GM23338 (cell line): ENCODE measurements at regions not wholly inside any gene's neighbourhood (a gene's known extent, or its start where the extent isn't known, plus 50 kb on each side); places are given as distances from the start of the nearest gene placed in this dataset.

Experiments used
- ATAC-seq: fragments of 200-7000 bp; cut with Tn5 transposase; 3 replicates; pipeline ENCODE4 v1.9.1; 2020
- DNase-seq: peaks from one replicate; pipeline ENCODE4 v3.0.0-alpha.2; 2015; ENCODE audit warnings: low spot score
- H2AFZ ChIP-seq: fragments of 200-600 bp; sonication (generic); 2 replicates; pipeline ENCODE4 v1.8.0; 2016; ENCODE audit warnings: antibody characterized with exemption, mild to moderate bottlenecking, moderate library complexity
- H3F3A ChIP-seq: fragments of 200-600 bp; sonication (generic); replicated peaks from 2 replicates; pipeline ENCODE4 v1.8.0; 2017; ENCODE audit warnings: antibody characterized with exemption, mixed run types, low read depth
- H3K27ac ChIP-seq: fragments of 200-600 bp; sonication (generic); 2 replicates; pipeline ENCODE4 v1.6.1; 2016; ENCODE audit warnings: low read depth
- H3K27me3 ChIP-seq: fragments of 200-600 bp; sonication (generic); 2 replicates; pipeline ENCODE4 v1.8.0; 2016; ENCODE audit warnings: mild to moderate bottlenecking, mixed run types, moderate library complexity; ENCODE audit not compliant: insufficient read depth
- H3K36me3 ChIP-seq: fragments of 200-600 bp; sonication (generic); 2 replicates; pipeline ENCODE4 v1.8.0; 2016; ENCODE audit warnings: mild to moderate bottlenecking; ENCODE audit not compliant: insufficient read depth
- H3K4me1 ChIP-seq: fragments of 200-600 bp; sonication (generic); 2 replicates; pipeline ENCODE4 v1.8.0; 2016; ENCODE audit warnings: mild to moderate bottlenecking, moderate library complexity; ENCODE audit not compliant: insufficient read depth
- H3K4me2 ChIP-seq: fragments of 200-600 bp; sonication (generic); 2 replicates; pipeline ENCODE4 v1.7.1; 2017; ENCODE audit warnings: mixed run types
- H3K4me3 ChIP-seq: fragments of 200-600 bp; sonication (generic); 2 replicates; pipeline ENCODE4 v1.6.1; 2016; ENCODE audit warnings: mixed run types
- H3K79me2 ChIP-seq: fragments of 200-600 bp; sonication (generic); replicated peaks from 2 replicates; pipeline ENCODE4 v1.8.0; 2017; ENCODE audit warnings: mild to moderate bottlenecking; ENCODE audit not compliant: insufficient read depth
- H3K9me2 ChIP-seq: fragments of 200-600 bp; sonication (generic); 2 replicates; pipeline ENCODE4 v1.8.0; 2017; ENCODE audit not compliant: insufficient read depth
- H4K20me1 ChIP-seq: fragments of 200-600 bp; sonication (generic); replicated peaks from 2 replicates; pipeline ENCODE4 v1.8.0; 2017; ENCODE audit warnings: mild to moderate bottlenecking; ENCODE audit not compliant: insufficient read depth
- H3K27ac Mint-ChIP-seq: 2 replicates; pipeline ENCODE4 v1.8.0; 2020; ENCODE audit warnings: inconsistent platforms, mild to moderate bottlenecking, moderate library complexity, mixed read lengths
- H3K27me3 Mint-ChIP-seq: 3 replicates; pipeline ENCODE4 v1.8.0; 2022; ENCODE audit warnings: low read depth, mild to moderate bottlenecking, moderate library complexity, mixed read lengths, inconsistent platforms; ENCODE audit not compliant: insufficient read depth, poor library complexity
- H3K36me3 Mint-ChIP-seq: 3 replicates; pipeline ENCODE4 v1.8.0; 2021; ENCODE audit warnings: low read depth, mild to moderate bottlenecking, inconsistent platforms, moderate library complexity, mixed read lengths
- H3K4me1 Mint-ChIP-seq: 3 replicates; pipeline ENCODE4 v1.8.0; 2020; ENCODE audit warnings: mild to moderate bottlenecking, inconsistent platforms, mixed read lengths
- H3K4me3 Mint-ChIP-seq: 3 replicates; pipeline ENCODE4 v1.8.0; 2021; ENCODE audit warnings: moderate library complexity, mild to moderate bottlenecking, inconsistent platforms, mixed read lengths
- H3K9me3 Mint-ChIP-seq: 3 replicates; pipeline ENCODE4 v1.8.0; 2020; ENCODE audit warnings: moderate library complexity, mild to moderate bottlenecking, inconsistent platforms, mixed read lengths
- CREB1 ChIP-seq: fragments of 250-450 bp; sonication (Bioruptor Pico); IDR thresholded peaks from 2 replicates; pipeline ENCODE4 v1.5.0; 2020; ENCODE audit warnings: low read depth, mild to moderate bottlenecking, moderate library complexity
- EZH2 ChIP-seq: fragments of 200-600 bp; sonication (generic); IDR thresholded peaks from one replicate; pipeline ENCODE4 v1.8.0; 2017; ENCODE audit warnings: antibody characterized with exemption, mild to moderate bottlenecking, low read depth; ENCODE audit not compliant: unreplicated experiment
- EZH2phosphoT487 ChIP-seq: fragments of 200-600 bp; sonication (generic); IDR thresholded peaks from one replicate; pipeline ENCODE4 v1.8.1; 2018; ENCODE audit warnings: antibody characterized with exemption; ENCODE audit not compliant: unreplicated experiment
- JUNB ChIP-seq: IDR thresholded peaks from one replicate; pipeline ENCODE4 v1.6.1; 2016; ENCODE audit warnings: antibody characterized with exemption; ENCODE audit not compliant: unreplicated experiment
- NANOG ChIP-seq: IDR thresholded peaks from 2 replicates; pipeline ENCODE4 v1.6.1; 2016; ENCODE audit warnings: antibody characterized with exemption, borderline replicate concordance
- POLR2AphosphoS5 ChIP-seq: IDR thresholded peaks from 2 replicates; pipeline ENCODE4 v1.6.1; 2016; ENCODE audit warnings: antibody characterized with exemption, low read depth
- STAT1 ChIP-seq: IDR thresholded peaks from one replicate; pipeline ENCODE4 v1.6.1; 2016; ENCODE audit warnings: antibody characterized with exemption; ENCODE audit not compliant: unreplicated experiment
- ZNF114 ChIP-seq: fragments of 250-450 bp; sonication (Bioruptor Pico); IDR thresholded peaks from 2 replicates; pipeline ENCODE4 v1.5.0; 2020; ENCODE audit warnings: mild to moderate bottlenecking, moderate library complexity
- ZNF331 ChIP-seq: fragments of 250-450 bp; sonication (Bioruptor Pico); IDR thresholded peaks from 2 replicates; pipeline ENCODE4 v1.5.0; 2020; ENCODE audit warnings: low read depth, mild to moderate bottlenecking, moderate library complexity
- TF ChIP-seq, protein P1 (sequence below): IDR thresholded peaks from one replicate; pipeline ENCODE4 v1.6.1; 2018; ENCODE audit warnings: antibody characterized with exemption; ENCODE audit not compliant: unreplicated experiment
- TF ChIP-seq, protein P2 (sequence below): IDR thresholded peaks from 2 replicates; pipeline ENCODE4 v1.6.1; 2016; ENCODE audit warnings: antibody characterized with exemption
- TF ChIP-seq, protein P3 (sequence below): fragments of 250-450 bp; sonication (Bioruptor Pico); IDR thresholded peaks from 2 replicates; pipeline ENCODE4 v1.5.0; 2020; ENCODE audit warnings: mild to moderate bottlenecking, moderate library complexity
- TF ChIP-seq, protein P4 (sequence below), 2 experiments: fragments of 200-600 bp in 1 of 2; sonication (generic) in 1 of 2; conservative IDR thresholded peaks; 2 replicates each; pipeline versions ENCODE4 v1.5.1 to v1.6.1; 2016 to 2017; ENCODE audit warnings: antibody characterized with exemption in 2 of 2, low read depth in 2 of 2, mild to moderate bottlenecking in 2 of 2, moderate library complexity in 1 of 2

DNA sequence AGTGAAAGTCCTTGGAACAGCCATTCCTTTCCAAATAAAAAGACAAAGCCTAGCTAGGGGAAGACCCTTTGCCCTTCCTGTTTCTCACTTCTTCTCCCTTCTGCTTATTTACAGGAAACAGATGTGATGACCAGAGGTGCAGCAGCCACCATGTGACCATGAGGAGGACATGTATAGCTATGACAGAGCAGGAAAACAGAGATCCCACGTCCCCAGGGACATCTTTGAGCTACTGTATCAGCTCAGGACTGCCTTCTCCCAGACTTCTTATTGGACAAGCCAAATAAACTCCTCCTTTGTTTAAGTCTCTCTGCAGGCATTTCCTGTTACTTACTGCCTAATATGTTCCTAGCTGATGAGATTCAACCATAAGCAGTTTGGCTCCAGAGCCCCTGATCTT is 133.1 kb upstream of the MLN start:
- Histone ChIP-seq H3K4me3 (no peak overlapping the region), H4K20me1 (no peaks in the 10 kb centered on the region; the same call in 1 of the 2 replicates), H3F3A (no peaks in the 10 kb centered on the region), H2AFZ (no peak overlapping the region), H3K79me2 (no peaks in the 10 kb centered on the region), H3K9me2 (no peaks in the 10 kb centered on the region), H3K4me2 (no peak overlapping the region), H3K27me3 (no peaks in the 10 kb centered on the region), H3K27ac (no peak overlapping the region), H3K36me3 (no peaks in the 10 kb centered on the region), H3K4me1 (peaks cover 13% of the 10 kb centered on the region)
- Mint-ChIP-seq H3K4me3 (no peak overlapping the region), H3K36me3 (no peaks in the 10 kb centered on the region), H3K4me1 (peaks cover 11% of the 10 kb centered on the region), H3K9me3 (no peaks in the 10 kb centered on the region), H3K27me3 (peaks cover 5% of the 10 kb centered on the region), H3K27ac (no peak overlapping the region)
- no peak for DNase-seq
- ATAC-seq, result no peak
- TF ChIP-seq EZH2phosphoT487, result no peak
- TF ChIP-seq NANOG, result no peak
- no peak for TF ChIP-seq STAT1
- TF ChIP-seq ZNF331 (CRISPR knock-in tag), result no peak
- TF ChIP-seq, protein P1, sequence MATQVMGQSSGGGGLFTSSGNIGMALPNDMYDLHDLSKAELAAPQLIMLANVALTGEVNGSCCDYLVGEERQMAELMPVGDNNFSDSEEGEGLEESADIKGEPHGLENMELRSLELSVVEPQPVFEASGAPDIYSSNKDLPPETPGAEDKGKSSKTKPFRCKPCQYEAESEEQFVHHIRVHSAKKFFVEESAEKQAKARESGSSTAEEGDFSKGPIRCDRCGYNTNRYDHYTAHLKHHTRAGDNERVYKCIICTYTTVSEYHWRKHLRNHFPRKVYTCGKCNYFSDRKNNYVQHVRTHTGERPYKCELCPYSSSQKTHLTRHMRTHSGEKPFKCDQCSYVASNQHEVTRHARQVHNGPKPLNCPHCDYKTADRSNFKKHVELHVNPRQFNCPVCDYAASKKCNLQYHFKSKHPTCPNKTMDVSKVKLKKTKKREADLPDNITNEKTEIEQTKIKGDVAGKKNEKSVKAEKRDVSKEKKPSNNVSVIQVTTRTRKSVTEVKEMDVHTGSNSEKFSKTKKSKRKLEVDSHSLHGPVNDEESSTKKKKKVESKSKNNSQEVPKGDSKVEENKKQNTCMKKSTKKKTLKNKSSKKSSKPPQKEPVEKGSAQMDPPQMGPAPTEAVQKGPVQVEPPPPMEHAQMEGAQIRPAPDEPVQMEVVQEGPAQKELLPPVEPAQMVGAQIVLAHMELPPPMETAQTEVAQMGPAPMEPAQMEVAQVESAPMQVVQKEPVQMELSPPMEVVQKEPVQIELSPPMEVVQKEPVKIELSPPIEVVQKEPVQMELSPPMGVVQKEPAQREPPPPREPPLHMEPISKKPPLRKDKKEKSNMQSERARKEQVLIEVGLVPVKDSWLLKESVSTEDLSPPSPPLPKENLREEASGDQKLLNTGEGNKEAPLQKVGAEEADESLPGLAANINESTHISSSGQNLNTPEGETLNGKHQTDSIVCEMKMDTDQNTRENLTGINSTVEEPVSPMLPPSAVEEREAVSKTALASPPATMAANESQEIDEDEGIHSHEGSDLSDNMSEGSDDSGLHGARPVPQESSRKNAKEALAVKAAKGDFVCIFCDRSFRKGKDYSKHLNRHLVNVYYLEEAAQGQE, result no peak
- TF ChIP-seq, protein P2, sequence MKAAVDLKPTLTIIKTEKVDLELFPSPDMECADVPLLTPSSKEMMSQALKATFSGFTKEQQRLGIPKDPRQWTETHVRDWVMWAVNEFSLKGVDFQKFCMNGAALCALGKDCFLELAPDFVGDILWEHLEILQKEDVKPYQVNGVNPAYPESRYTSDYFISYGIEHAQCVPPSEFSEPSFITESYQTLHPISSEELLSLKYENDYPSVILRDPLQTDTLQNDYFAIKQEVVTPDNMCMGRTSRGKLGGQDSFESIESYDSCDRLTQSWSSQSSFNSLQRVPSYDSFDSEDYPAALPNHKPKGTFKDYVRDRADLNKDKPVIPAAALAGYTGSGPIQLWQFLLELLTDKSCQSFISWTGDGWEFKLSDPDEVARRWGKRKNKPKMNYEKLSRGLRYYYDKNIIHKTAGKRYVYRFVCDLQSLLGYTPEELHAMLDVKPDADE, result no peak
- TF ChIP-seq, protein P3, sequence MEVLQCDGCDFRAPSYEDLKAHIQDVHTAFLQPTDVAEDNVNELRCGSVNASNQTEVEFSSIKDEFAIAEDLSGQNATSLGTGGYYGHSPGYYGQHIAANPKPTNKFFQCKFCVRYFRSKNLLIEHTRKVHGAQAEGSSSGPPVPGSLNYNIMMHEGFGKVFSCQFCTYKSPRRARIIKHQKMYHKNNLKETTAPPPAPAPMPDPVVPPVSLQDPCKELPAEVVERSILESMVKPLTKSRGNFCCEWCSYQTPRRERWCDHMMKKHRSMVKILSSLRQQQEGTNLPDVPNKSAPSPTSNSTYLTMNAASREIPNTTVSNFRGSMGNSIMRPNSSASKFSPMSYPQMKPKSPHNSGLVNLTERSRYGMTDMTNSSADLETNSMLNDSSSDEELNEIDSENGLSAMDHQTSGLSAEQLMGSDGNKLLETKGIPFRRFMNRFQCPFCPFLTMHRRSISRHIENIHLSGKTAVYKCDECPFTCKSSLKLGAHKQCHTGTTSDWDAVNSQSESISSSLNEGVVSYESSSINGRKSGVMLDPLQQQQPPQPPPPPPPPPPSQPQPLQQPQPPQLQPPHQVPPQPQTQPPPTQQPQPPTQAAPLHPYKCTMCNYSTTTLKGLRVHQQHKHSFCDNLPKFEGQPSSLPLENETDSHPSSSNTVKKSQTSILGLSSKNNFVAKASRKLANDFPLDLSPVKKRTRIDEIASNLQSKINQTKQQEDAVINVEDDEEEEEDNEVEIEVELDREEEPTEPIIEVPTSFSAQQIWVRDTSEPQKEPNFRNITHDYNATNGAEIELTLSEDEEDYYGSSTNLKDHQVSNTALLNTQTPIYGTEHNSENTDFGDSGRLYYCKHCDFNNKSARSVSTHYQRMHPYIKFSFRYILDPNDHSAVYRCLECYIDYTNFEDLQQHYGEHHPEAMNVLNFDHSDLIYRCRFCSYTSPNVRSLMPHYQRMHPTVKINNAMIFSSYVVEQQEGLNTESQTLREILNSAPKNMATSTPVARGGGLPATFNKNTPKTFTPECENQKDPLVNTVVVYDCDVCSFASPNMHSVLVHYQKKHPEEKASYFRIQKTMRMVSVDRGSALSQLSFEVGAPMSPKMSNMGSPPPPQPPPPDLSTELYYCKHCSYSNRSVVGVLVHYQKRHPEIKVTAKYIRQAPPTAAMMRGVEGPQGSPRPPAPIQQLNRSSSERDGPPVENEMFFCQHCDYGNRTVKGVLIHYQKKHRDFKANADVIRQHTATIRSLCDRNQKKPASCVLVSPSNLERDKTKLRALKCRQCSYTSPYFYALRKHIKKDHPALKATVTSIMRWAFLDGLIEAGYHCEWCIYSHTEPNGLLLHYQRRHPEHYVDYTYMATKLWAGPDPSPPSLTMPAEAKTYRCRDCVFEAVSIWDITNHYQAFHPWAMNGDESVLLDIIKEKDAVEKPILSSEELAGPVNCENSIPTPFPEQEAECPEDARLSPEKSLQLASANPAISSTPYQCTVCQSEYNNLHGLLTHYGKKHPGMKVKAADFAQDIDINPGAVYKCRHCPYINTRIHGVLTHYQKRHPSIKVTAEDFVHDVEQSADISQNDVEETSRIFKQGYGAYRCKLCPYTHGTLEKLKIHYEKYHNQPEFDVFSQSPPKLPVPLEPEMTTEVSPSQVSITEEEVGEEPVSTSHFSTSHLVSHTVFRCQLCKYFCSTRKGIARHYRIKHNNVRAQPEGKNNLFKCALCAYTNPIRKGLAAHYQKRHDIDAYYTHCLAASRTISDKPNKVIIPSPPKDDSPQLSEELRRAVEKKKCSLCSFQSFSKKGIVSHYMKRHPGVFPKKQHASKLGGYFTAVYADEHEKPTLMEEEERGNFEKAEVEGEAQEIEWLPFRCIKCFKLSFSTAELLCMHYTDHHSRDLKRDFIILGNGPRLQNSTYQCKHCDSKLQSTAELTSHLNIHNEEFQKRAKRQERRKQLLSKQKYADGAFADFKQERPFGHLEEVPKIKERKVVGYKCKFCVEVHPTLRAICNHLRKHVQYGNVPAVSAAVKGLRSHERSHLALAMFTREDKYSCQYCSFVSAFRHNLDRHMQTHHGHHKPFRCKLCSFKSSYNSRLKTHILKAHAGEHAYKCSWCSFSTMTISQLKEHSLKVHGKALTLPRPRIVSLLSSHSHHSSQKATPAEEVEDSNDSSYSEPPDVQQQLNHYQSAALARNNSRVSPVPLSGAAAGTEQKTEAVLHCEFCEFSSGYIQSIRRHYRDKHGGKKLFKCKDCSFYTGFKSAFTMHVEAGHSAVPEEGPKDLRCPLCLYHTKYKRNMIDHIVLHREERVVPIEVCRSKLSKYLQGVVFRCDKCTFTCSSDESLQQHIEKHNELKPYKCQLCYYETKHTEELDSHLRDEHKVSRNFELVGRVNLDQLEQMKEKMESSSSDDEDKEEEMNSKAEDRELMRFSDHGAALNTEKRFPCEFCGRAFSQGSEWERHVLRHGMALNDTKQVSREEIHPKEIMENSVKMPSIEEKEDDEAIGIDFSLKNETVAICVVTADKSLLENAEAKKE (CRISPR knock-in tag), result no peak
- no peak for TF ChIP-seq JUNB
- no peak for TF ChIP-seq POLR2AphosphoS5
- no peak for TF ChIP-seq EZH2
- TF ChIP-seq, protein P4, sequence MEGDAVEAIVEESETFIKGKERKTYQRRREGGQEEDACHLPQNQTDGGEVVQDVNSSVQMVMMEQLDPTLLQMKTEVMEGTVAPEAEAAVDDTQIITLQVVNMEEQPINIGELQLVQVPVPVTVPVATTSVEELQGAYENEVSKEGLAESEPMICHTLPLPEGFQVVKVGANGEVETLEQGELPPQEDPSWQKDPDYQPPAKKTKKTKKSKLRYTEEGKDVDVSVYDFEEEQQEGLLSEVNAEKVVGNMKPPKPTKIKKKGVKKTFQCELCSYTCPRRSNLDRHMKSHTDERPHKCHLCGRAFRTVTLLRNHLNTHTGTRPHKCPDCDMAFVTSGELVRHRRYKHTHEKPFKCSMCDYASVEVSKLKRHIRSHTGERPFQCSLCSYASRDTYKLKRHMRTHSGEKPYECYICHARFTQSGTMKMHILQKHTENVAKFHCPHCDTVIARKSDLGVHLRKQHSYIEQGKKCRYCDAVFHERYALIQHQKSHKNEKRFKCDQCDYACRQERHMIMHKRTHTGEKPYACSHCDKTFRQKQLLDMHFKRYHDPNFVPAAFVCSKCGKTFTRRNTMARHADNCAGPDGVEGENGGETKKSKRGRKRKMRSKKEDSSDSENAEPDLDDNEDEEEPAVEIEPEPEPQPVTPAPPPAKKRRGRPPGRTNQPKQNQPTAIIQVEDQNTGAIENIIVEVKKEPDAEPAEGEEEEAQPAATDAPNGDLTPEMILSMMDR (conservative IDR thresholded peaks at IDR 0.05; ENCODE audit: low read depth in 2 of 2), result no peak
- TF ChIP-seq CREB1 (CRISPR knock-in tag), result no peak
- no peak for TF ChIP-seq ZNF114 (CRISPR knock-in tag)
